ENCODE measurements at regions not wholly inside any gene's neighbourhood (a gene's known extent, or its start where the extent isn't known, plus 50 kb on each side); places are given as distances from the start of the nearest gene placed in this dataset.

- no peak for TF ChIP-seq POLR2AphosphoS5 (IDR thresholded peaks at IDR 0.05; ENCODE audit: low read depth, low read length)
- TF ChIP-seq REST (IDR thresholded peaks at IDR 0.05; ENCODE audit: insufficient read depth in 1 of 2, low read depth in 2 of 2, low read length in 1 of 2), result no peak
Measured at GRCh38 chr3:63168179-63168578, 109.9 kb upstream of the SYNPR start.

All from Panc1 (cell line).